HG03103 (cell line): ENCODE measurements at regions not wholly inside any gene's neighbourhood (a gene's known extent, or its start where the extent isn't known, plus 50 kb on each side); places are given as distances from the start of the nearest gene placed in this dataset.

Experiments
- ATAC-seq: cut with Tn5 transposase; IDR thresholded peaks from one replicate; pipeline ENCODE4 v1.9.1; 2021; ENCODE audit warnings: low read depth; ENCODE audit not compliant: unreplicated experiment

GRCh38 chr6:157755746-157756411, 67.2 kb upstream of the SNX9 start:
- no peak for ATAC-seq

DNA sequence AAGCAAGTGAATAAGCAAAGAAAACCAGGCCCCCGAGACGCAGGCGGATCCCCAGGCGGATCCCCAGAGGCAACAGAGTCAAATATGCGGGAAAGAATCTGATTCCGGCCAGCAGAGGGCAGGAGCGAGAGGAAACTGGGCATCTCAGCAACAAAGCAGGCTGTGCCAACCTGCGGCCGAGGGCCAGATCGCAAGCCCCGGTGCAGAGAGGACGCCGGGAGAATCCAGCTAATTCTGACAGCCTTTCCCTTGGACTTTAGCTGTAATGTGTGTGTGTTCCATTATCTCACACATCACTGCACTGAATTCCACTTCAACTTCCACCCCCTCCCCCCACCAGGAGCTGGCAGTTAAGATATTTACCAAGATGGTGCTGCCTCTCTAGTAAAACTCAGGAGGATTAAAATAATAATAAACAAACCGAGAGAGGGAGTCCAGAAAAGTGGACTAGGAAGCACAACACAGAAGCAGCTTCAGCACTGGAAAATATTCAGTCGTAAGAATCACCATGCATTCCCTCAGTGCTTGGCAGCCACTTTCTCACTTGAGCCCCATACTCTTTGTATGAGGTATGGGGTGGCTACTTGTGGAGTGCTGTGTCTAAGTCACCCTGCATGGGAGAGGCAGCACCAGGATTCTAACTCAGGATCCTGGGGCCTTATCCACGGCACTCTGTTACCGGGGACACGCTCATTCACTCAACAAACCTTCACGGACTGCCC, 66.2 kb upstream of the SNX9 start:
- ATAC-seq = no peak

GRCh38 chr6:157757430-157758403, 65.3 kb upstream of the SNX9 start:
- ATAC-seq = no peak

DNA sequence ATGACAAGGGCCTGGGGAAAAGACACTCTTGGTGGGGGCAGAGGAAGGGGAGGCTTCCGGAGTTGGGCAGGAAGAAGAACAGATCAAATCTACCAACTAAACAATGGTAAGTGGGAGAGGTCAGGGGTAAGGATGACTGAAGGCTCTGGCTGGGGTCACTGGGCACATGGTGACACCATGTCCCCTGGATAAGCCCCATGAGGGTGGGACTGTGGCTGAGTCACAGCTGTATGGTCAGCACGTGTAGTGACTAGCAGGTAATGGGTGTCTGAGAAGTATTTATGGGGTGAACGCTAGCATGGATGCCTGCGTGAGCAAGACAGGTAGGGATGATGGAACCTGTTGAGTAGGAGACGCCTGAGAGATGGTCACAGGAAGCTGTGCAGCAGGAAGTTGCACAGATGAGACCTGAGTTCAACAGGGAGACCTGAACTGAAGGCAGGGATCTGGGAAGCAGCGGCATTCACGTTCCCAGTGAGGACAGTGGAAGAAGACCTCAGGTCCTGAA, 64.5 kb upstream of the SNX9 start:
- ATAC-seq = no peak

DNA sequence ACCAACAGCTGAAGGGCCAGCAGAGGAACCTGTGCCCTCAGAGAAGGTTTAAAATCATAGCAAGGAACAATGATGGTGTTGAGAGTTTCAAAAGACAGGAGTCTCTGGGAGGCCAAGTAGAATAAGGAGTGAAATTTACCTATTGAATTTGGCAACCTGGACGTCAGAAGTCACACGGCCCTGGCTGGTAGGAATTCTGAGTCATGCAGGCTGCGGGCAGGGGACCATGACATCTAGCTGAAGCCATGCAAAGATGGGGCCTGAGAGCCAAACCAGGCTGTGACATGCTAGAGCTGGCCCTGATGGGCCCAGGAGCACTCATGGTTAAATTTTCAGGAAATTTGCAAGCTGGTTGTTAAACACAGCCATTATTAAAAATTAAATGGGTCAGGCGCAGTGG, 64.0 kb upstream of the SNX9 start:
- no peak for ATAC-seq

DNA sequence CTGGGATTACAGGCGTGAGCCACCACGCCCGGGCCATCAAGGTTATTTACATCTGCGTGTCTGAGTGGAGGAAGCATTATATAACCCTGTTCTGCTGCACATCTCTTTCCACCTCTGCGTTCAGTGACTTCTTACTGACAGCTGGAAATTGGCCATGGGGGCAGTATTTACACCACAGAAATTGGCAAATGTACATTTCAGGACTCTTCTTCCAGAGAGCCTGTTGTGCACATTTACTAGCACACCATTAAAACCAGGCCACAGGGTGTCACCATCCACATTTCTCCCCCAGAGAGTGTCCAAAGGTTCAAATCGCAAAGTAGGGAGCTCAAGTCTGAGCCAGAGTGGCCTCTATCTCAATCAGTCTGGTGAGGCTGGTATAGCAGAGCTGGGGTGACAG, 62.9 kb upstream of the SNX9 start:
- ATAC-seq = no peak

DNA sequence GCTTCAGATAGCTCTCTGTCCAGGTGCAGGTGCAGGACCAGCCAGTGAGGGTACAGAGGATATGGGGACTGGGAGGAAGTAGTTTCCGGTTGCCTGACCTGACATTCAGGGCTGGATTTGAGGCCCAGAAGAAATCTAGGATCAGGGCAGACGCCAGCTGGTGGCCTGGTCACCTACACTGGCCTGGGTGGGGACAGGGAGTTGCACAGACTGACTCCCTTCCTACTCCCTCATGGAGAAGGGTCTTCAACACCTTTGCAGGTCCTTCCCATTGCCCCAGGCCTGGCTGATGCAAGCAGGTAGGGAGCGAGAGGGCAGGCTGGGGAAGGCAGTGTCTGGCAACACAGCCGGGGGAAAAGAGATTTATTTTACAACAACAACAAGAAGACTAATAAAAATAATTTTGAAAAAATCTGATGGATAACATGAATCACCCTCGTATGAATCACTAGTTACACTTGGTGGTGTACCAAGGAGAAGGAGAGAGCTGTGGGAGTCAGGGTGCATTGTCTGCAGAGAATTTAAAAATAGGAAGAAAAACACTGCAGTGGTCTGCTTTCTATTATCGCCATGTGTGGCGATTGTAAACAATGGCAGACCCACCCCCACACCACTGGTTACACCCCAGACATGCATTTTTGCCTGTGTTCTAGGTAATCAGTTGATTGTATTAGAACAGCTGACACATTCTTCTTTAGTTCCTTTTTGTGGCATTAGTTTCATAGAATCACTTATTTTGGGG, 62.3 kb upstream of the SNX9 start:
- peak; percentile 1 for ATAC-seq

DNA sequence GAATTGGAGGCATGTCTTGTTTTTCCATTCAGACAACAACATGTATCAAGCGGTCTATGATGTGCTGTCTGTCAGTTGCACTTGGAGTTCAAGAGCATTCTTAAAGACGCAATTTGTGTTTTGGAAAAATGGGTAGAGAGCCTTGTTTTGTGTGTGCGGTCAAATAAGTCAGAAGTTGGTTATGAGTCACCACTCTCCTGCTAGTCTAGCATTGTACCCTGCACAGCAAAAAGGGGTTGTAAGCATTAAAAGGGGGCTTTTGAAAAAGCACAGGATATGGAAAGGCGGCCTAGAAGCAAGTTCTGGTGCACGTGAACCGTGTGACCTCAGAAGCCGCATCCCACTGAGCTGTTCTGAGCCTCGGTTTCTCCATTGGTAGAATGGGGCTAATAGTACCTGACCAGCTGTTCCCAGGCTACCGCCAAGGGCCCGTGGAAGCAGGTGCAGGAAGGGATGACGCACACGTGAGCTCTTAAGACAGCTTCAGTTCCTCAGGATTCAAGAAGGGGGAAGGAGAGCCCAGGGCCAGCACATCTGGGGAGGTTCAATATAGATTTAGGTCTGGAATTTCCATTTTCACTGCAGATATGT, 61.6 kb upstream of the SNX9 start:
- ATAC-seq = peak; percentile 37

GRCh38 chr6:157761926-157762325, 61.1 kb upstream of the SNX9 start:
- ATAC-seq = no peak

GRCh38 chr6:157762636-157763035, 60.4 kb upstream of the SNX9 start:
- no peak for ATAC-seq

DNA sequence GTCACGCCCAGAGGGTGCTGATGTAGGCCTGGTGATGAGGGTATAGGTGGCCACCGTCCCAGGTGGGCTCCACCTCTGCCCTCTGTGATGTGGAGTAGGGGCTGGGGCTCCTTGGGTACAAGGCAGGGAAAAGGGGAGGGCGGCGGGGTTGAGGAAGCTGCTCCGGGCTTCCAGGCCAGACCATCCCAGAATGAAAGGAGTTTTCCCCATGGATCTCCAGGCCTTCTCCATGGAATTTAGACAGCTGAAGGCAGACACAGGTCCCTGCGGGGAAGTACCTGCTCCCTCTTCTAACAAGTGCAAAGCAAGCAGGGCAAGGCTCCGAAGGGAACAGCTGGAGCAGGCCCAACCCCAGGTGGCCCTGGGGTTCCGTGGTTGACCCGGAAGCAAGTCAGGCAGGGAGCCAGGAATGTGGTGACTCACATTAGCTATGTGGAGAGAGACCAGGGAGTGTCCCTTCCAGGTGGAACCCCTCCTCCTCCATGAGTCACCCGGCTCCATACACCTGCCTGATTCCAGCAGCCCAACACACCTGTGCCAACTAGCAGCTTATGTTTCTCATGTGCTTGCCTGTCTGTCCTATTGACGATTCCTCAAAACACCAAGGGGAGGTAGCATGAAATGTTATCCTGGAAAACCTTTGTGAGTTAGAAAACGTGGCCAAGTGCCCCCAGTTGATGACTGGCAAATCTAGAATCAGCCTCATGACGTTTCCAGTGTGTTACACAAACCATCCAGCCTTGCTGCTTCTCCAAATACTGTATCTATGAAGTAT, 59.7 kb upstream of the SNX9 start:
- ATAC-seq = no peak

GRCh38 chr6:157763904-157764177, 59.2 kb upstream of the SNX9 start:
- ATAC-seq = no peak

GRCh38 chr6:157764178-157765068, 58.6 kb upstream of the SNX9 start:
- peak; percentile 51 for ATAC-seq

GRCh38 chr6:157766901-157767774, 55.9 kb upstream of the SNX9 start:
- ATAC-seq = no peak

DNA sequence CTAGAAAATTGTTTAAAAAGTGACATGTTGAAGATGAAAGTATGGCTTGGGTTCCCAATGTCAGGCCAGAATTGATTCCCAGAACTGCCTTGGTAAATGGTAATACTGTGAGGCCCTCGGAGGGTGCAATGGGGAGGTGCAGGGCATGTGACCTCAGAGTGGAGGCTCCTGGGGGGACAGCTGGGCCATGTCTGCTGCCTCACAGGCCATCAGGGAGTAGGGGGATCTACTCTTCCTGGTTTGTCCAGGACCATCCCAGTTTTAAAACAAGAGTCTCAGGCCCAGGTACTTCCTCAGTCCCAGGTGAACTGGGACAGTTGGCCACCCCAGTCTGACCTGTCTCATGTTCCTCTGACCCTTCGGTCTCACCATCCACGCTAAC, 55.3 kb upstream of the SNX9 start:
- no peak for ATAC-seq

DNA sequence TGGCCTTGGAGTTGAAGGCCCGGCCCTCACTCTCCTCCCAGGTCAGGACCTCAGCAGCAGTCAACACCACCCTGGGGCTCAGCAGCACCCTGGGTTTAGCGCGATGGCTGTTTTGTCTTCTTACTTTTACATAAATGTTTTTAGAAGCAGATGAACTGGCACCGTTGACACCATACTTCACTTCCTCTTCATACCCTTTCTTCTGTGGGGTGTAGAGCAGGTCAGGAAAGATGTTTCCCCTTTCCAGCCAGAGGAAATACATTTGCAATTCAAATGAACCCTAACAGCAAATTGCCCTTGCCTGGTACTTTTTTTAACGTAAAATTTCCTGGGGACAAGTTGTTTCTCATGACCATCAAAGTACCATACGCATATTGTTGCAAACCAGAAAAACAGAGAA, 54.7 kb upstream of the SNX9 start:
- no peak for ATAC-seq

GRCh38 chr6:157768863-157769551, 54.0 kb upstream of the SNX9 start:
- no peak for ATAC-seq
